IMR-90 (cell line): ENCODE measurements at regions not wholly inside any gene's neighbourhood (a gene's known extent, or its start where the extent isn't known, plus 50 kb on each side); places are given as distances from the start of the nearest gene placed in this dataset.

Experiments used
- BHLHE40 ChIP-seq: fragments of 150-350 bp; IDR thresholded peaks from 2 replicates; pipeline ENCODE4 v1.6.1; 2016; ENCODE audit warnings: mild to moderate bottlenecking, low read depth, low read length
- CEBPB ChIP-seq: IDR thresholded peaks from 2 replicates; pipeline ENCODE4 v1.6.1; 2012; ENCODE audit warnings: low read depth, low read length, improper control_type of control experiment
- CTCF ChIP-seq: conservative IDR thresholded peaks from 2 replicates; pipeline ENCODE4 v1.5.1; 2012; ENCODE audit warnings: mild to moderate bottlenecking, low read depth, low read length, improper control_type of control experiment
- MAZ ChIP-seq: IDR thresholded peaks from 2 replicates; pipeline ENCODE4 v1.6.1; 2012; ENCODE audit warnings: low read depth, mild to moderate bottlenecking, low read length, improper control_type of control experiment, moderate library complexity, borderline replicate concordance
- MXI1 ChIP-seq: IDR thresholded peaks from 2 replicates; pipeline ENCODE4 v1.6.1; 2012; ENCODE audit warnings: low read depth, mild to moderate bottlenecking, low read length, moderate library complexity, borderline replicate concordance
- POLR2A ChIP-seq: IDR thresholded peaks from 2 replicates; pipeline ENCODE4 v1.6.1; 2012; ENCODE audit warnings: mild to moderate bottlenecking, low read depth, low read length
- RAD21 ChIP-seq: IDR thresholded peaks from 2 replicates; pipeline ENCODE4 v1.6.1; 2012; ENCODE audit warnings: low read length, improper control_type of control experiment
- RCOR1 ChIP-seq: IDR thresholded peaks from 2 replicates; pipeline ENCODE4 v1.6.1; 2012; ENCODE audit warnings: mild to moderate bottlenecking, low read length, improper control_type of control experiment; ENCODE audit not compliant: insufficient replicate concordance
- RFX5 ChIP-seq: IDR thresholded peaks from 2 replicates; pipeline ENCODE4 v1.8.0; 2012; ENCODE audit warnings: low read depth, mild to moderate bottlenecking, low read length, moderate library complexity
- SMC3 ChIP-seq: fragments of 150-350 bp; IDR thresholded peaks from 2 replicates; pipeline ENCODE4 v1.6.1; 2016; ENCODE audit warnings: low read depth, mild to moderate bottlenecking, antibody characterized with exemption, low read length, moderate library complexity
- USF2 ChIP-seq: fragments of 150-350 bp; IDR thresholded peaks from 2 replicates; pipeline ENCODE4 v1.6.1; 2017; ENCODE audit warnings: mild to moderate bottlenecking, antibody characterized with exemption, low read length, low read depth

- TF ChIP-seq CTCF (no peak), MXI1 (no peak), USF2 (no peak), RCOR1 (no peak), POLR2A (no peak), RAD21 (no peak), SMC3 (no peak), CEBPB (no peak), BHLHE40 (no peak), MAZ (no peak), RFX5 (no peak)
These were observed 70.7 kb upstream of the LMNTD1 start for GRCh38 chr12:25623816-25624215.
